ENCODE measurements at regions not wholly inside any gene's neighbourhood (a gene's known extent, or its start where the extent isn't known, plus 50 kb on each side); places are given as distances from the start of the nearest gene placed in this dataset.

DNA sequence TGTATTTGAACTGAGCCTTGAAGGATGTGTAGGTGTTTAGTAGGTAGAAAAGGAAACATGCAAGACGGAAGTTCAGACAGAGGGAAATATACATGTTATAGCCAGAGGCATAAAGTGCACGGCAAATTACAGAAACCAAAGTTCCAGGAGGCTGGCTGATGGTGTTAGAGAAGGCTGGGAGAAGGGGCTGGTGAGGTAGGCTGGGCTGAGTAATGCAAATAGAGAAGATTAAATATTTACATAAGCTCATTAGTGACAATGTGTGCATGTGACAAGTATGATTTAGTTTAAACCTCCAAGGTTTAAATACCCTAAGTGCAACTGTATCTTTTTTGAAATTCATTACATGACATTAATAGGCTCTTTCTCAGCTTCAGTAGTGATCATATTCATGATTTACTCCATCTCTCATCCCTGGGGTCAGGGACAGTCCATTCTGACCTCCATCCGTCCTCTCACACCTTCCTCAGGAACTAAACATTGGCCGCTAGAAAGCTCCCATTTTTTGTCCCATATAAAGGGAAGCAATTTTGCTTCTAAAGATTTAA is 399.8 kb upstream of the SALL1 start:
- no peak for TF ChIP-seq CTCF (IDR thresholded peaks at IDR 0.05; ENCODE audit: insufficient read depth, low read length)
- no peak for TF ChIP-seq POLR2AphosphoS5 (IDR thresholded peaks at IDR 0.05; ENCODE audit: low read depth)

All from HL-60 (cell line).